Retinal pigment epithelial cell (primary cell): ENCODE measurements at regions not wholly inside any gene's neighbourhood (a gene's known extent, or its start where the extent isn't known, plus 50 kb on each side); places are given as distances from the start of the nearest gene placed in this dataset.
A peak's percentile ranks its signal among the peaks of the same experiment; 100 is the strongest.

Experiments
- DNase-seq: peaks from one replicate; pipeline ENCODE4 v3.0.0-alpha.2; 2010; ENCODE audit warnings: low read depth
- H3K4me3 ChIP-seq: 2 replicates; pipeline ENCODE4 v1.5.1; 2011; ENCODE audit warnings: mild to moderate bottlenecking, low read length, control low read depth, moderate library complexity
- TF ChIP-seq, protein P1 (sequence below): conservative IDR thresholded peaks from 2 replicates; pipeline ENCODE4 v1.5.1; 2011; ENCODE audit warnings: low read depth, low read length, control low read depth, inconsistent platforms

DNA sequence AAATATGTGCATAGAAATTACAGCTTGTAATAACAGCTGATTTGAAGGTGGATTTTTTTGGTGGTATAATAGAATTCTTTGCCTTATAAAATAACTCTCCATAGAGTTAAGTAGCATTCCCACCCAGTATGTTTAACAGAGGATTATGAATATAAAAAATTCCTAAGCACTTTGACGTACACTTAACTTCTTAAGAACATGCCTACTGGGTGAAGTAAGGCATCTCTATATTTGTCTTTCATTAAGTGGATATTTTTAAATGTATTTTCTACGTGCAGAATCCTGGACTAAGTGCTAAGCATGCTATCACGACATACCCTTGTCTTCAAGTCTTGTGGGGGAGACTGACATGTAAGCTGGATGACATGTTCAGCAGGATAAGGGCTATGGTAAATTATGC lies 217.7 kb upstream of the BMPER start:
- TF ChIP-seq, protein P1, sequence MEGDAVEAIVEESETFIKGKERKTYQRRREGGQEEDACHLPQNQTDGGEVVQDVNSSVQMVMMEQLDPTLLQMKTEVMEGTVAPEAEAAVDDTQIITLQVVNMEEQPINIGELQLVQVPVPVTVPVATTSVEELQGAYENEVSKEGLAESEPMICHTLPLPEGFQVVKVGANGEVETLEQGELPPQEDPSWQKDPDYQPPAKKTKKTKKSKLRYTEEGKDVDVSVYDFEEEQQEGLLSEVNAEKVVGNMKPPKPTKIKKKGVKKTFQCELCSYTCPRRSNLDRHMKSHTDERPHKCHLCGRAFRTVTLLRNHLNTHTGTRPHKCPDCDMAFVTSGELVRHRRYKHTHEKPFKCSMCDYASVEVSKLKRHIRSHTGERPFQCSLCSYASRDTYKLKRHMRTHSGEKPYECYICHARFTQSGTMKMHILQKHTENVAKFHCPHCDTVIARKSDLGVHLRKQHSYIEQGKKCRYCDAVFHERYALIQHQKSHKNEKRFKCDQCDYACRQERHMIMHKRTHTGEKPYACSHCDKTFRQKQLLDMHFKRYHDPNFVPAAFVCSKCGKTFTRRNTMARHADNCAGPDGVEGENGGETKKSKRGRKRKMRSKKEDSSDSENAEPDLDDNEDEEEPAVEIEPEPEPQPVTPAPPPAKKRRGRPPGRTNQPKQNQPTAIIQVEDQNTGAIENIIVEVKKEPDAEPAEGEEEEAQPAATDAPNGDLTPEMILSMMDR, result no peak
- no peak overlapping the region for H3K4me3 ChIP-seq
- peak; percentile 51 for DNase-seq

DNA sequence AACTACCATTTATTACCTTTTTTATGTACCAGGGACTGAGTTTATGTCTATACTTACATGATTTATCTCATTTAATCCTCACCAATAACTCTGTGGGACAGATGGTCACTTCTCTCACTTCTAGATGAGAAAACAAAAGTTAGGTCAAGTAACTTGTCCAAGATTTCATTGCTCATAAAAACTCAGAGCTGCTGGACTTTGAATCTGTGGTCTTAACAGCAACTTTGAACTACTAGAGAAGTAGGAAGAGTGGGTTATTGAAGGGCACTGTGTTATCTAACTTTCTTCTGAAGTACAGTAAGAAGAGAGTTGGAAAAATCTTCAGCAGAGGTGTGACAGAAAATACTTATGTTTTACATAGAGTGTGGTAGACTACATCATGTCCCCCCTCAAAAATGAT lies 214.2 kb upstream of the BMPER start:
- TF ChIP-seq, protein P1, result no peak
- no peak overlapping the region for H3K4me3 ChIP-seq
- DNase-seq, result no peak

DNA sequence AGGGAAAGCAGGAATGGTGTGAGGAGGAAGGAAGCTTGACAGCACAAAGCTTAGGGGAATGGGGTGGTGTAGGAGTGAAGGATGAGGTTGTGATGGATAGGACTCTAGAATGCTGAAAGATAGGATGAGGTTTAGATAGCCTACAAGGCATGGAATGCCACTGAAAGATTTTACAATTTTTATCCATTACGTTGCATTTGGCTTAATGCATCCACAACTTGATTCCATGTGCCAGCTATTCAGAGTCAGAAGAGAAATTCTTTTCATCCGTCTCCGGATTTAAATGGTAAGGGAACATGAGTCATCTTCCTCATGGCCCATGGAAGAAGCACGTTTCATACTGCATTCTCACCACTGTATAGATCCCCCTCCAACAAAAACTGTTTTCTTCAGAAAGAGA lies 212.4 kb upstream of the BMPER start:
- TF ChIP-seq, protein P1, result no peak
- no peak for DNase-seq
- no peak overlapping the region for H3K4me3 ChIP-seq

DNA sequence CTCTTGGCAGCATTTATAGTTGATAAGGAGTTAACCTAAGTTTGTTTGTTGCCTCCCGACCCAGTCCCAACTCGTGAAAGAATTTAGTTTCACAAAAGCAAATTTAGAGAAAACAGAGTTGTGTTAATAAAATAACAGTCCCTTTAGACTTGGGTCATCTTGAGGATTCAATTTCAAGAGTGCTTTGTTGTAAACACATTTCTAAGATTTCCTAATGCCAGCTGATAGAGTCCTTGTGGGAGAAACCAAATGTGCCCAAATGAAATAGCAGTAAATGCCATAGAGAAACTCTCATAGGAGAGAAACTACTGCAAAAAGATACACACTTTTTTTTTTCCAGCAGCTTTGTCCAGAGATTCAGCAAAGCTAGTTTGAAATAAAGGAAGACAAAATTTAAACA lies 211.3 kb upstream of the BMPER start:
- TF ChIP-seq, protein P1, result no peak
- no peak for DNase-seq
- no peak overlapping the region for H3K4me3 ChIP-seq

DNA sequence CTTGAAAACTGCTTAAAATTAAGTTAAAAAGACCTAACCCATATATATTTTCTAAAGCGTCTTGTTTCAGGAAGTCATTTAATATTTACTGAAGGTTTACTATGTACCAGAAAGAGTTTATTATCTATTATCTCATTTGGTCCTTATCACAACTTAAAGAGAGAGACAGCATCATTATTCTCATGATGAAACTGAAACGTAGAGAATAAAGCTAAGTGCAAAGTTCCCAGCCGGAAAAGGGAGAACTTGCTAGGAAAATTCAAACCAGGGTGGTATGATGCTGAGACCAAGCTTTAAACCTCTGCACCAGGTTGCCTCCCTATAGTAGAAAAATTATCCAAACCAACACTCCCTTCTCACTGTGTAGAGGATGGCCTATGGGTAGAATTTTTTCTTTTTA lies 207.7 kb upstream of the BMPER start:
- TF ChIP-seq, protein P1, result no peak

DNA sequence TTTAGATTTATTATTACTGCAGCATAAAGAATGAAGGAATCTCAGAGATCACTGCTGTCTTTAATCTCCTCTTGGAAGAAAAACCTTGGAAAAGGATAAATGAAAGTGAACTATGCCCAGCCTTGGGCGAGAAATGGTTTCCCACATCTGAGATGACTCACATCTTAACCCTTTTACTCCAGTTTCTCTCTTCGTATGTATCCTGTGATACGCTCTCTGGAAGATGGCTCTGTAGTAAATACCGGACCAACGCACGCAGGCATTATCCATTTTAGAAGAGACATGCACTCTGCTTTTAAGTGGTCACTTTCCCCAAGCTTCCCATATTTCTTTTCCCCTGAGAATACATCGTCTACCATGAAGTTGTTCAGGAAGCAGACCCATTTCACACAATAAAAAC lies 207.3 kb upstream of the BMPER start:
- TF ChIP-seq, protein P1, result no peak
- DNase-seq, result no peak
- no peak overlapping the region for H3K4me3 ChIP-seq

More for the DNA sequence above, 207.7 kb upstream of the BMPER start:
- no peak overlapping the region for H3K4me3 ChIP-seq
- no peak for DNase-seq

DNA sequence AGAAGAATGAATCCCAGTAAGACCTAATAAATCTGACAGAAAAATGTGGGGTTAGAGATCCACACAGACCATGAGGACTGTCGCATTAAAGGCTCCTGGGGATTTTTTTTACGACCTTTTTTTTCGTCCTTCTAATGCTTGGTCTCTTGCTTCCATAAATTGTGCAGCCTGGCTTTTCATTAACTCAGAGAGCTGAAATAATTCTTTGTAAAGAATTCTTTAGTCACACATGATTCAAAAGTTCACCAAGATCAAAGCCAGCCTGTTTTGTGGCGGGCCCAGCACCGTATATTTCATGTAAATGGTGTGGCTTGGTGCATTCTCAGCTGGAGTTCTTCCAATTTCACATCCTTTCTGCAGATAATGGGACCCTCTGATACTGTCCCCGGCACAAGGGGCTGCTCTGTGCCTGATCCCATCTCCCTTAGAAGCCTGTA lies 206.6 kb upstream of the BMPER start:
- no peak for DNase-seq
- no peak overlapping the region for H3K4me3 ChIP-seq
- TF ChIP-seq, protein P1, result no peak
